ENCODE measurements at regions not wholly inside any gene's neighbourhood (a gene's known extent, or its start where the extent isn't known, plus 50 kb on each side); places are given as distances from the start of the nearest gene placed in this dataset.

- no peak for DNase-seq (ENCODE audit: low read depth)
- TF ChIP-seq CTCF (conservative IDR thresholded peaks at IDR 0.05; ENCODE audit: control insufficient read depth, insufficient read depth, low read depth, low read length) = no peak
- H3K4me3 ChIP-seq (ENCODE audit: control insufficient read depth, low read depth, low read length) = no peak overlapping the region
These were observed 110.8 kb downstream of the SNX5 start for GRCh38 chr20:17857639-17858449.

GRCh38 chr20:17856837-17857605 is 111.6 kb downstream of the SNX5 start:
- H3K4me3 ChIP-seq (ENCODE audit: control insufficient read depth, low read depth, low read length) = no peak overlapping the region
- DNase-seq (ENCODE audit: low read depth) = no peak
- no peak for TF ChIP-seq CTCF (conservative IDR thresholded peaks at IDR 0.05; ENCODE audit: control insufficient read depth, insufficient read depth, low read depth, low read length)

GRCh38 chr20:17856024-17856564 is 112.5 kb downstream of the SNX5 start:
- TF ChIP-seq CTCF (conservative IDR thresholded peaks at IDR 0.05; ENCODE audit: control insufficient read depth, insufficient read depth, low read depth, low read length) = no peak
- no peak overlapping the region for H3K4me3 ChIP-seq (ENCODE audit: control insufficient read depth, low read depth, low read length)
- DNase-seq (ENCODE audit: low read depth) = no peak

GRCh38 chr20:17854307-17854903 is 114.2 kb downstream of the SNX5 start:
- DNase-seq (ENCODE audit: low read depth) = peak; percentile 54
- no peak overlapping the region for H3K4me3 ChIP-seq (ENCODE audit: control insufficient read depth, low read depth, low read length)
- TF ChIP-seq CTCF (conservative IDR thresholded peaks at IDR 0.05; ENCODE audit: control insufficient read depth, insufficient read depth, low read depth, low read length) = no peak

GRCh38 chr20:17852323-17852722 is 116.3 kb downstream of the SNX5 start:
- no peak for TF ChIP-seq CTCF (conservative IDR thresholded peaks at IDR 0.05; ENCODE audit: control insufficient read depth, insufficient read depth, low read depth, low read length)
- no peak for DNase-seq (ENCODE audit: low read depth)
- H3K4me3 ChIP-seq (ENCODE audit: control insufficient read depth, low read depth, low read length) = no peak overlapping the region

GRCh38 chr20:17850684-17851026 is 117.9 kb downstream of the SNX5 start:
- TF ChIP-seq CTCF (conservative IDR thresholded peaks at IDR 0.05; ENCODE audit: control insufficient read depth, insufficient read depth, low read depth, low read length) = no peak
- no peak for DNase-seq (ENCODE audit: low read depth)
- no peak overlapping the region for H3K4me3 ChIP-seq (ENCODE audit: control insufficient read depth, low read depth, low read length)
